H1 (cell line): ENCODE measurements at regions not wholly inside any gene's neighbourhood (a gene's known extent, or its start where the extent isn't known, plus 50 kb on each side); places are given as distances from the start of the nearest gene placed in this dataset.

Experiments used
- CTCF ChIA-PET: fragments of 300-600 bp; sonication (Branson Sonifier 250); formaldehyde crosslinking; loops from one replicate; lab custom pipeline; 2021; ENCODE audit not compliant: partially characterized antibody; lab: Charles Lee
- POLR2A ChIA-PET: fragments of 300-600 bp; sonication (Branson Sonifier 250); formaldehyde crosslinking; loops from one replicate; lab custom pipeline; 2021; ENCODE audit warnings: inconsistent platforms; ENCODE audit not compliant: partially characterized antibody; lab: Charles Lee
- DNase-seq, 2 experiments: peaks; one replicate each; pipeline versions ENCODE4 v3.0.0 to v3.0.0-alpha.2; 2010 to 2022; ENCODE audit warnings: low spot score in 2 of 2, low read depth in 1 of 2, mixed read lengths in 1 of 2
- FAIRE-seq: peaks from 2 replicates; lab custom pipeline; 2011; peaks lifted over from hg19 to GRCh38; lab: Jason Lieb, UNC
- H2AFZ ChIP-seq: 2 replicates; pipeline ENCODE4 v1.8.1; 2012; ENCODE audit warnings: low read length, inconsistent platforms
- H2AK5ac ChIP-seq: 2 replicates; pipeline ENCODE4 v1.6.1; 2013; ENCODE audit warnings: low read depth, low read length
- H2BK120ac ChIP-seq: replicated peaks from 2 replicates; pipeline ENCODE3; 2013; ENCODE audit warnings: low read depth, low read length, inconsistent platforms
- H2BK12ac ChIP-seq: 2 replicates; pipeline ENCODE4 v1.6.1; 2013; ENCODE audit warnings: low read depth, low read length
- H2BK15ac ChIP-seq: 2 replicates; pipeline ENCODE4 v1.6.1; 2013; ENCODE audit warnings: low read length
- H2BK20ac ChIP-seq: 2 replicates; pipeline ENCODE4 v1.6.1; 2013; ENCODE audit warnings: low read length
- H2BK5ac ChIP-seq: 2 replicates; pipeline ENCODE4 v1.6.1; 2013; ENCODE audit warnings: low read depth, low read length
- H3K14ac ChIP-seq: 2 replicates; pipeline ENCODE4 v1.6.1; 2013; ENCODE audit warnings: inconsistent platforms; ENCODE audit not compliant: insufficient read length
- H3K18ac ChIP-seq: 2 replicates; pipeline ENCODE4 v1.6.1; 2013; ENCODE audit warnings: low read length; ENCODE audit errors: extremely low read depth
- H3K23ac ChIP-seq: 2 replicates; pipeline ENCODE4 v1.6.1; 2013; ENCODE audit warnings: inconsistent platforms; ENCODE audit not compliant: insufficient read length
- H3K23me2 ChIP-seq: 2 replicates; pipeline ENCODE4 v1.6.1; 2013; ENCODE audit warnings: low read depth, low read length
- H3K27ac ChIP-seq: 2 replicates; pipeline ENCODE4 v1.6.1; 2011; ENCODE audit warnings: low read depth, low read length, inconsistent platforms
- H3K27me3 ChIP-seq, 4 experiments: replicated peaks in 1 of 4; 1 replicate in 1 of 4; 2 replicates in 3 of 4; pipeline versions ENCODE4 v1.6.1 to v1.8.1; 2011 to 2013; ENCODE audit warnings: low read length in 3 of 4, mild to moderate bottlenecking in 3 of 4, inconsistent platforms in 2 of 4, mixed read lengths in 2 of 4, moderate library complexity in 1 of 4; ENCODE audit not compliant: control insufficient read depth in 3 of 4, insufficient read depth in 3 of 4; ENCODE audit errors: extremely low read depth in 1 of 4
- H3K36me3 ChIP-seq, 4 experiments: 2 replicates each; pipeline versions ENCODE4 v1.6.1 to v1.8.1; 2011 to 2013; ENCODE audit warnings: mild to moderate bottlenecking in 4 of 4, low read length in 3 of 4, moderate library complexity in 2 of 4, control low read depth in 1 of 4, inconsistent platforms in 1 of 4; ENCODE audit not compliant: insufficient read depth in 4 of 4, control insufficient read depth in 2 of 4
- H3K4ac ChIP-seq: replicated peaks from 2 replicates; pipeline ENCODE3; 2013; ENCODE audit warnings: low read length, low read depth, mixed read lengths, inconsistent platforms; ENCODE audit not compliant: insufficient read length
- H3K4me1 ChIP-seq, 4 experiments: replicated peaks in 1 of 4; 1 replicate in 1 of 4; 2 replicates in 3 of 4; pipeline versions ENCODE4 v1.6.1 to v1.8.1; 2011 to 2013; ENCODE audit warnings: low read length in 3 of 4, inconsistent platforms in 2 of 4, mixed read lengths in 1 of 4; ENCODE audit not compliant: insufficient read depth in 4 of 4, control insufficient read depth in 3 of 4
- H3K4me2 ChIP-seq, 2 experiments: 2 replicates each; pipeline versions ENCODE4 v1.6.1 to v1.8.1; 2011 to 2013; ENCODE audit warnings: low read depth in 2 of 2, low read length in 2 of 2, control low read depth in 1 of 2, inconsistent platforms in 1 of 2, mild to moderate bottlenecking in 1 of 2; ENCODE audit not compliant: insufficient read depth in 1 of 2
- H3K4me3 ChIP-seq, 4 experiments: fragments of 200-600, 300-600 bp in 1 of 4; sonication (generic), shearing (Covaris generic), sonication (Bioruptor Twin) in 1 of 4; 2 replicates each; pipeline versions ENCODE4 v1.5.1 to v1.8.1; 2011 to 2016; ENCODE audit warnings: low read length in 4 of 4, low read depth in 3 of 4, control low read depth in 2 of 4, inconsistent platforms in 2 of 4, mild to moderate bottlenecking in 2 of 4, mixed read lengths in 1 of 4, moderate library complexity in 1 of 4; ENCODE audit not compliant: insufficient read depth in 2 of 4; ENCODE audit errors: extremely low read depth in 1 of 4
- H3K56ac ChIP-seq: replicated peaks from 2 replicates; pipeline ENCODE3; 2013; ENCODE audit warnings: low read depth, mild to moderate bottlenecking, mixed read lengths, low read length, inconsistent platforms; ENCODE audit not compliant: insufficient read length
- H3K79me1 ChIP-seq: 2 replicates; pipeline ENCODE4 v1.6.1; 2013; ENCODE audit warnings: low read depth, low read length, control low read depth
- H3K79me2 ChIP-seq, 2 experiments: 2 replicates each; pipeline versions ENCODE4 v1.6.1 to v1.8.1; 2012 to 2013; ENCODE audit warnings: low read length in 2 of 2, mild to moderate bottlenecking in 2 of 2, inconsistent platforms in 1 of 2; ENCODE audit not compliant: insufficient read depth in 2 of 2, control insufficient read depth in 1 of 2
- H3K9ac ChIP-seq, 4 experiments: replicated peaks in 1 of 4; 1 replicate in 1 of 4; 2 replicates in 3 of 4; pipeline versions ENCODE4 v1.6.1 to v1.8.1; 2011 to 2013; ENCODE audit warnings: low read depth in 3 of 4, low read length in 3 of 4, control low read depth in 2 of 4, mild to moderate bottlenecking in 2 of 4, moderate library complexity in 2 of 4, inconsistent platforms in 1 of 4; ENCODE audit errors: extremely low read depth in 1 of 4
- H3K9me3 ChIP-seq, 2 experiments: 2 replicates each; pipeline versions ENCODE4 v1.6.1 to v1.8.1; 2012 to 2013; ENCODE audit warnings: mild to moderate bottlenecking in 2 of 2, moderate library complexity in 2 of 2, control low read depth in 1 of 2, inconsistent platforms in 1 of 2, low read depth in 1 of 2, low read length in 1 of 2, mixed read lengths in 1 of 2; ENCODE audit not compliant: insufficient read depth in 2 of 2
- H4K20me1 ChIP-seq, 2 experiments: replicated peaks in 1 of 2; 2 replicates each; pipeline versions ENCODE3 to v1.8.1; 2011 to 2013; ENCODE audit warnings: inconsistent platforms in 2 of 2, low read length in 2 of 2, mild to moderate bottlenecking in 1 of 2; ENCODE audit not compliant: insufficient read depth in 2 of 2, control insufficient read depth in 1 of 2
- H4K5ac ChIP-seq: 2 replicates; pipeline ENCODE4 v1.6.1; 2013; ENCODE audit warnings: low read length, low read depth, mixed read lengths, inconsistent platforms; ENCODE audit not compliant: insufficient read length
- H4K8ac ChIP-seq: 2 replicates; pipeline ENCODE4 v1.8.0; 2013; ENCODE audit warnings: mild to moderate bottlenecking, moderate library complexity, low read length, inconsistent platforms; ENCODE audit not compliant: insufficient read depth; ENCODE audit errors: extremely low read depth
- H4K91ac ChIP-seq: replicated peaks from 2 replicates; pipeline ENCODE3; 2013; ENCODE audit warnings: low read length, mixed read lengths, inconsistent platforms; ENCODE audit not compliant: insufficient read length
- ASH2L ChIP-seq: fragments of 200-600, 300-600 bp; sonication (generic); IDR thresholded peaks from one replicate; pipeline ENCODE4 v1.7.1; 2017; ENCODE audit warnings: low read length
- BACH1 ChIP-seq: IDR thresholded peaks from 2 replicates; pipeline ENCODE4 v1.6.1; 2012; ENCODE audit warnings: low read length, improper control_type of control experiment
- CBX8 ChIP-seq: fragments of 300-800, 300-1000 bp; sonication (generic); IDR thresholded peaks from 2 replicates; pipeline ENCODE4 v1.7.1; 2016; ENCODE audit warnings: low read depth, low read length, borderline replicate concordance
- CHD1 ChIP-seq: IDR thresholded peaks from 2 replicates; pipeline ENCODE4 v1.6.1; 2012; ENCODE audit warnings: low read depth, low read length, improper control_type of control experiment
- CHD2 ChIP-seq: IDR thresholded peaks from 2 replicates; pipeline ENCODE4 v1.6.1; 2012; ENCODE audit warnings: low read length, improper control_type of control experiment
- JUND ChIP-seq: IDR thresholded peaks from 2 replicates; pipeline ENCODE4 v1.6.1; 2011; ENCODE audit warnings: mild to moderate bottlenecking, improper control_type of control experiment, low read length
- NANOG ChIP-seq: IDR thresholded peaks from 2 replicates; pipeline ENCODE4 v1.6.1; 2011; ENCODE audit warnings: low read length, low read depth, mild to moderate bottlenecking, inconsistent platforms; ENCODE audit not compliant: insufficient read depth, poor library complexity, severe bottlenecking
- RBBP5 ChIP-seq: IDR thresholded peaks from 2 replicates; pipeline ENCODE4 v1.7.1; 2012; ENCODE audit warnings: low read depth, mild to moderate bottlenecking, inconsistent platforms, low read length, moderate library complexity, borderline replicate concordance
- SAP30 ChIP-seq: fragments of 300-600 bp; sonication (generic); IDR thresholded peaks from 2 replicates; pipeline ENCODE4 v1.7.1; 2012; ENCODE audit warnings: low read length, moderate library complexity, mild to moderate bottlenecking, inconsistent platforms; ENCODE audit not compliant: insufficient read depth, insufficient replicate concordance
- SIRT6 ChIP-seq: IDR thresholded peaks from one replicate; pipeline ENCODE4 v1.7.1; 2012; ENCODE audit warnings: low read length, inconsistent platforms
- TAF7 ChIP-seq: optimal IDR thresholded peaks from 2 replicates; pipeline ENCODE3; 2011; ENCODE audit warnings: low read depth, mild to moderate bottlenecking, inconsistent platforms, low read length, moderate library complexity, borderline replicate concordance
- WGBS, 2 experiments: shearing (Covaris generic) in 1 of 2; methylation state at CpG; one replicate each; pipeline versions ENCODE4 v1.1.6 to v1.1.7; 2013 to 2015; ENCODE audit warnings: low lambda C conversion rate in 2 of 2, mixed read lengths in 2 of 2, inconsistent platforms in 1 of 2, low coverage in 1 of 2, missing lambda C conversion rate in 1 of 2; ENCODE audit not compliant: insufficient replicate concordance in 2 of 2, insufficient coverage in 1 of 2, insufficient read length in 1 of 2; ENCODE audit errors: extremely low coverage in 1 of 2, missing lambda C conversion rate in 1 of 2; 5-methylcytosine and 5-hydroxymethylcytosine counted together
- TF ChIP-seq, protein P1 (sequence below): IDR thresholded peaks from 2 replicates; pipeline ENCODE4 v1.6.1; 2011; ENCODE audit warnings: low read depth, mild to moderate bottlenecking, low read length; ENCODE audit not compliant: insufficient read depth

- 81% methylated on average over 8 of the region's 8 CpGs; no CpG with 5 or more reads in 1 of the 2 experiments for WGBS, 2 experiments
- H4K8ac ChIP-seq, result no peak overlapping the region
- no peaks in the 10 kb centered on the region for H3K23me2 ChIP-seq
- no peak overlapping the region for H2BK15ac ChIP-seq
- H3K79me2 ChIP-seq, result no peaks in the 10 kb centered on the region
- no peak overlapping the region for H2BK120ac ChIP-seq
- POLR2A ChIA-PET, result no interaction called here
- H3K4me2 ChIP-seq, result no peak overlapping the region
- no peak overlapping the region for H2BK12ac ChIP-seq
- H2BK20ac ChIP-seq, result no peak overlapping the region
- H3K23ac ChIP-seq, result no peak overlapping the region
- H3K27ac ChIP-seq, result no peak overlapping the region
- FAIRE-seq (no peak), DNase-seq (no peak)
- no peak overlapping the region for H3K18ac ChIP-seq
- H3K4me3 ChIP-seq, result no peak overlapping the region
- no peaks in the 10 kb centered on the region for H4K20me1 ChIP-seq
- no peak overlapping the region for H3K9ac ChIP-seq
- H4K5ac ChIP-seq, result no peak overlapping the region
- no peak overlapping the region for H4K91ac ChIP-seq
- H2AFZ ChIP-seq, result peak overlapping the region; percentile 60; the same call in 1 of the 2 replicates
- H3K4ac ChIP-seq, result no peak overlapping the region
- H3K14ac ChIP-seq, result no peak overlapping the region
- no peak overlapping the region for H2AK5ac ChIP-seq
- H2BK5ac ChIP-seq, result no peak overlapping the region
- no peaks in the 10 kb centered on the region for H3K27me3 ChIP-seq
- H3K56ac ChIP-seq, result no peak overlapping the region
- peaks cover 0 to 2% (median 0%) of the 10 kb centered on the region in 4 experiments; a peak in 1 of 7 replicates for H3K4me1 ChIP-seq
- CTCF ChIA-PET, result interaction anchor here (0.6 to 0.9 kb wide), 2 partner anchors 9 to 251 kb away, joined by 3 read pairs; no protein-coding TSS in a partner anchor
- H3K36me3 ChIP-seq, result no peaks in the 10 kb centered on the region
- H3K79me1 ChIP-seq, result no peaks in the 10 kb centered on the region
- H3K9me3 ChIP-seq, result peaks cover 0 to 3% of the 10 kb centered on the region in 2 experiments; a peak in 1 of 4 replicates
- TF ChIP-seq NANOG (no peak), CBX8 (no peak), RBBP5 (no peak), CHD2 (no peak), CHD1 (no peak), BACH1 (no peak), SIRT6 (no peak), TAF7 (no peak), SAP30 (no peak), ASH2L (no peak), JUND (no peak)
- TF ChIP-seq, protein P1, sequence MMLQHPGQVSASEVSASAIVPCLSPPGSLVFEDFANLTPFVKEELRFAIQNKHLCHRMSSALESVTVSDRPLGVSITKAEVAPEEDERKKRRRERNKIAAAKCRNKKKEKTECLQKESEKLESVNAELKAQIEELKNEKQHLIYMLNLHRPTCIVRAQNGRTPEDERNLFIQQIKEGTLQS, result no peak
Measured at GRCh38 chr2:5285872-5286769, 406.1 kb upstream of the SOX11 start.
